ENCODE measurements at regions not wholly inside any gene's neighbourhood (a gene's known extent, or its start where the extent isn't known, plus 50 kb on each side); places are given as distances from the start of the nearest gene placed in this dataset.

- H3K4me1 ChIP-seq (ENCODE audit: low read length) = no peaks in the 10 kb centered on the region
- no peak overlapping the region for H3K27ac ChIP-seq (ENCODE audit: low read length)
- no peaks in the 10 kb centered on the region for H3K9me2 ChIP-seq (replicated peaks; ENCODE audit: insufficient read depth, low read length)
- H3K27me3 ChIP-seq (replicated peaks; ENCODE audit: insufficient read depth, low read length) = no peaks in the 10 kb centered on the region
- H3K9ac ChIP-seq (ENCODE audit: low read length) = no peak overlapping the region
- no peaks in the 10 kb centered on the region for H3K9me3 ChIP-seq (replicated peaks; ENCODE audit: insufficient read depth, low read length)
- TF ChIP-seq CTCF (IDR thresholded peaks at IDR 0.05; ENCODE audit: low read length) (no peak), EZH2phosphoT487 (IDR thresholded peaks at IDR 0.05; ENCODE audit: low read length) (no peak), EZH2 (optimal IDR thresholded peaks at IDR 0.05; ENCODE audit: low read depth, low read length) (no peak)
- H3K4me2 ChIP-seq (ENCODE audit: low read depth, low read length) = no peak overlapping the region
- no peaks in the 10 kb centered on the region for H3F3A ChIP-seq (ENCODE audit: insufficient read depth, low read length)
- H4K20me1 ChIP-seq (ENCODE audit: insufficient read depth, low read length) = no peaks in the 10 kb centered on the region
- H3K36me3 ChIP-seq (replicated peaks; ENCODE audit: insufficient read depth, low read length) = no peaks in the 10 kb centered on the region
- no peaks in the 10 kb centered on the region for H3K79me2 ChIP-seq (ENCODE audit: low read length)
- no peak overlapping the region for H3K4me3 ChIP-seq (ENCODE audit: low read length)
- H2AFZ ChIP-seq (ENCODE audit: low read length) = no peak overlapping the region
- no peak for DNase-seq
Measured at GRCh38 chr9:102209176-102209575, 470.7 kb upstream of the GRIN3A start.

GRCh38 chr9:102206432-102206831, 468.0 kb upstream of the GRIN3A start:
- H3K9me2 ChIP-seq (replicated peaks; ENCODE audit: insufficient read depth, low read length) = no peaks in the 10 kb centered on the region
- no peak overlapping the region for H3K27ac ChIP-seq (ENCODE audit: low read length)
- H2AFZ ChIP-seq (ENCODE audit: low read length) = no peak overlapping the region
- H3F3A ChIP-seq (ENCODE audit: insufficient read depth, low read length) = no peaks in the 10 kb centered on the region
- no peak overlapping the region for H3K4me3 ChIP-seq (ENCODE audit: low read length)
- no peaks in the 10 kb centered on the region for H3K36me3 ChIP-seq (replicated peaks; ENCODE audit: insufficient read depth, low read length)
- no peak overlapping the region for H3K9ac ChIP-seq (ENCODE audit: low read length)
- TF ChIP-seq EZH2 (optimal IDR thresholded peaks at IDR 0.05; ENCODE audit: low read depth, low read length) = no peak
- no peak for TF ChIP-seq EZH2phosphoT487 (IDR thresholded peaks at IDR 0.05; ENCODE audit: low read length)
- TF ChIP-seq CTCF (IDR thresholded peaks at IDR 0.05; ENCODE audit: low read length) = no peak
- no peaks in the 10 kb centered on the region for H3K4me1 ChIP-seq (ENCODE audit: low read length)
- no peak overlapping the region for H3K4me2 ChIP-seq (ENCODE audit: low read depth, low read length)
- no peak for DNase-seq
- H3K79me2 ChIP-seq (ENCODE audit: low read length) = no peaks in the 10 kb centered on the region
- no peaks in the 10 kb centered on the region for H4K20me1 ChIP-seq (ENCODE audit: insufficient read depth, low read length)
- no peaks in the 10 kb centered on the region for H3K9me3 ChIP-seq (replicated peaks; ENCODE audit: insufficient read depth, low read length)
- H3K27me3 ChIP-seq (replicated peaks; ENCODE audit: insufficient read depth, low read length) = no peaks in the 10 kb centered on the region

- Histone ChIP-seq H2AFZ (ENCODE audit: low read length) (no peak overlapping the region), H3F3A (ENCODE audit: insufficient read depth, low read length) (no peaks in the 10 kb centered on the region), H3K4me3 (ENCODE audit: low read length) (no peak overlapping the region), H3K79me2 (ENCODE audit: low read length) (no peaks in the 10 kb centered on the region), H3K9ac (ENCODE audit: low read length) (no peak overlapping the region), H3K27me3 (replicated peaks; ENCODE audit: insufficient read depth, low read length) (no peaks in the 10 kb centered on the region), H4K20me1 (ENCODE audit: insufficient read depth, low read length) (no peaks in the 10 kb centered on the region), H3K36me3 (replicated peaks; ENCODE audit: insufficient read depth, low read length) (no peaks in the 10 kb centered on the region), H3K27ac (ENCODE audit: low read length) (no peak overlapping the region), H3K4me2 (ENCODE audit: low read depth, low read length) (no peak overlapping the region), H3K9me2 (replicated peaks; ENCODE audit: insufficient read depth, low read length) (no peaks in the 10 kb centered on the region), H3K9me3 (replicated peaks; ENCODE audit: insufficient read depth, low read length) (no peaks in the 10 kb centered on the region), H3K4me1 (ENCODE audit: low read length) (no peaks in the 10 kb centered on the region)
- TF ChIP-seq EZH2 (optimal IDR thresholded peaks at IDR 0.05; ENCODE audit: low read depth, low read length) = no peak
- TF ChIP-seq CTCF (IDR thresholded peaks at IDR 0.05; ENCODE audit: low read length) = no peak
- TF ChIP-seq EZH2phosphoT487 (IDR thresholded peaks at IDR 0.05; ENCODE audit: low read length) = no peak
- DNase-seq = no peak
Measured at GRCh38 chr9:102205251-102205650, 466.8 kb upstream of the GRIN3A start.
